ENCODE measurements at regions not wholly inside any gene's neighbourhood (a gene's known extent, or its start where the extent isn't known, plus 50 kb on each side); places are given as distances from the start of the nearest gene placed in this dataset.

GRCh38 chr15:91374336-91374735 is 274.3 kb downstream of the SV2B start:
- TF ChIP-seq, protein P1, sequence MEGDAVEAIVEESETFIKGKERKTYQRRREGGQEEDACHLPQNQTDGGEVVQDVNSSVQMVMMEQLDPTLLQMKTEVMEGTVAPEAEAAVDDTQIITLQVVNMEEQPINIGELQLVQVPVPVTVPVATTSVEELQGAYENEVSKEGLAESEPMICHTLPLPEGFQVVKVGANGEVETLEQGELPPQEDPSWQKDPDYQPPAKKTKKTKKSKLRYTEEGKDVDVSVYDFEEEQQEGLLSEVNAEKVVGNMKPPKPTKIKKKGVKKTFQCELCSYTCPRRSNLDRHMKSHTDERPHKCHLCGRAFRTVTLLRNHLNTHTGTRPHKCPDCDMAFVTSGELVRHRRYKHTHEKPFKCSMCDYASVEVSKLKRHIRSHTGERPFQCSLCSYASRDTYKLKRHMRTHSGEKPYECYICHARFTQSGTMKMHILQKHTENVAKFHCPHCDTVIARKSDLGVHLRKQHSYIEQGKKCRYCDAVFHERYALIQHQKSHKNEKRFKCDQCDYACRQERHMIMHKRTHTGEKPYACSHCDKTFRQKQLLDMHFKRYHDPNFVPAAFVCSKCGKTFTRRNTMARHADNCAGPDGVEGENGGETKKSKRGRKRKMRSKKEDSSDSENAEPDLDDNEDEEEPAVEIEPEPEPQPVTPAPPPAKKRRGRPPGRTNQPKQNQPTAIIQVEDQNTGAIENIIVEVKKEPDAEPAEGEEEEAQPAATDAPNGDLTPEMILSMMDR (IDR thresholded peaks at IDR 0.05; ENCODE audit: insufficient read depth, low read length, poor library complexity, severe bottlenecking): no peak
- no peak for TF ChIP-seq EZH2phosphoT487 (conservative IDR thresholded peaks at IDR 0.05; ENCODE audit: low read length)

Data from SU-DHL-6 (cell line).